ENCODE measurements at regions not wholly inside any gene's neighbourhood (a gene's known extent, or its start where the extent isn't known, plus 50 kb on each side); places are given as distances from the start of the nearest gene placed in this dataset.

GRCh38 chr20:50369225-50370035, 140.8 kb upstream of the PTPN1 start:
- TF ChIP-seq POLR2A (IDR thresholded peaks at IDR 0.05; ENCODE audit: low read depth, low read length) (no peak), POLR2AphosphoS5 (IDR thresholded peaks at IDR 0.05; ENCODE audit: low read depth, low read length) (no peak)

Data from GM12892 (cell line).